A673 (cell line): ENCODE measurements at regions not wholly inside any gene's neighbourhood (a gene's known extent, or its start where the extent isn't known, plus 50 kb on each side); places are given as distances from the start of the nearest gene placed in this dataset.

Experiments
- EZH2 ChIP-seq: fragments of 200-600 bp; sonication (generic); IDR thresholded peaks from 2 replicates; pipeline ENCODE4 v1.6.1; 2017; ENCODE audit warnings: borderline replicate concordance, low read depth, mild to moderate bottlenecking, mixed read lengths, antibody characterized with exemption, low read length; ENCODE audit not compliant: poor library complexity, severe bottlenecking
- TF ChIP-seq, protein P1 (sequence below): fragments of 300-800, 200-600 bp; sonication (generic); conservative IDR thresholded peaks from 2 replicates; pipeline ENCODE4 v1.5.1; 2017; ENCODE audit warnings: low read depth, mild to moderate bottlenecking, antibody characterized with exemption, low read length, moderate library complexity, mixed read lengths

DNA sequence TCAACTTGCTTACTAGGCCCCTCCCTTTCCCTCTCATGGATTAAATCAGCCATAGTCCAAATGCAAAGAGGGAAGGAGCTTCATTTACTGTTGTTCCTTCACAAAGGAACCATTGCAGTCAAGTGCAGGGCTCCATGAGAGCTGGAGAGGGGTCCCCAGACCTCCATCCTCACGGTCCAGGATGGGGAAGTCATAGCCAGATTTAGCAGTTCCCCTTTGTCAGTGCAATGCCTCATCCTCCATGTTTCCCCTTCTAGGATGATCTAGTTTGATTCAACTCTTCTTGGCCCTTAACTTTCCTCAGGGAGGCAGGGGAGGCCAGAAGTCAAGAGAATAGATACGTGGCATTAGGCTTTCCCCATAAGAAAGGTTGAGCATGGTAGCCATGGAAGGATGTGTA lies 66.5 kb upstream of the FUCA2 start:
- TF ChIP-seq EZH2, result no peak
- TF ChIP-seq, protein P1, sequence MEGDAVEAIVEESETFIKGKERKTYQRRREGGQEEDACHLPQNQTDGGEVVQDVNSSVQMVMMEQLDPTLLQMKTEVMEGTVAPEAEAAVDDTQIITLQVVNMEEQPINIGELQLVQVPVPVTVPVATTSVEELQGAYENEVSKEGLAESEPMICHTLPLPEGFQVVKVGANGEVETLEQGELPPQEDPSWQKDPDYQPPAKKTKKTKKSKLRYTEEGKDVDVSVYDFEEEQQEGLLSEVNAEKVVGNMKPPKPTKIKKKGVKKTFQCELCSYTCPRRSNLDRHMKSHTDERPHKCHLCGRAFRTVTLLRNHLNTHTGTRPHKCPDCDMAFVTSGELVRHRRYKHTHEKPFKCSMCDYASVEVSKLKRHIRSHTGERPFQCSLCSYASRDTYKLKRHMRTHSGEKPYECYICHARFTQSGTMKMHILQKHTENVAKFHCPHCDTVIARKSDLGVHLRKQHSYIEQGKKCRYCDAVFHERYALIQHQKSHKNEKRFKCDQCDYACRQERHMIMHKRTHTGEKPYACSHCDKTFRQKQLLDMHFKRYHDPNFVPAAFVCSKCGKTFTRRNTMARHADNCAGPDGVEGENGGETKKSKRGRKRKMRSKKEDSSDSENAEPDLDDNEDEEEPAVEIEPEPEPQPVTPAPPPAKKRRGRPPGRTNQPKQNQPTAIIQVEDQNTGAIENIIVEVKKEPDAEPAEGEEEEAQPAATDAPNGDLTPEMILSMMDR, result no peak
